Endothelial cell (in vitro differentiated cells): ENCODE measurements at regions not wholly inside any gene's neighbourhood (a gene's known extent, or its start where the extent isn't known, plus 50 kb on each side); places are given as distances from the start of the nearest gene placed in this dataset.

ENCODE experiments used
- DNase-seq: peaks from one replicate; pipeline ENCODE4 v3.0.0; 2021; ENCODE audit warnings: low spot score
- H3K27ac Mint-ChIP-seq: one replicate; pipeline ENCODE4 v1.8.0; 2021; ENCODE audit warnings: mixed read lengths, inconsistent platforms; ENCODE audit not compliant: unreplicated experiment
- H3K27me3 Mint-ChIP-seq: one replicate; pipeline ENCODE4 v1.8.0; 2021; ENCODE audit warnings: mild to moderate bottlenecking, moderate library complexity, mixed read lengths, inconsistent platforms; ENCODE audit not compliant: unreplicated experiment
- H3K36me3 Mint-ChIP-seq: one replicate; pipeline ENCODE4 v1.8.0; 2021; ENCODE audit warnings: mild to moderate bottlenecking, low read depth, mixed read lengths, inconsistent platforms; ENCODE audit not compliant: unreplicated experiment
- H3K4me1 Mint-ChIP-seq: one replicate; pipeline ENCODE4 v1.8.0; 2021; ENCODE audit warnings: mild to moderate bottlenecking, mixed read lengths, inconsistent platforms; ENCODE audit not compliant: unreplicated experiment
- H3K4me3 Mint-ChIP-seq: one replicate; pipeline ENCODE4 v1.8.0; 2021; ENCODE audit warnings: mild to moderate bottlenecking, mixed read lengths, inconsistent platforms; ENCODE audit not compliant: unreplicated experiment
- H3K9me3 Mint-ChIP-seq: one replicate; pipeline ENCODE4 v1.8.0; 2021; ENCODE audit warnings: mixed read lengths, inconsistent platforms; ENCODE audit not compliant: unreplicated experiment
- CTCF ChIP-seq: fragments of 200-600 bp; sonication (generic); IDR thresholded peaks from one replicate; pipeline ENCODE4 v1.5.0; 2021; ENCODE audit warnings: antibody characterized with exemption; ENCODE audit not compliant: unreplicated experiment

GRCh38 chr2:4965556-4966320 is 726.4 kb upstream of the SOX11 start:
- Mint-ChIP-seq H3K9me3 (no peaks in the 10 kb centered on the region), H3K4me3 (no peak overlapping the region), H3K27ac (no peak overlapping the region), H3K27me3 (peaks cover 2% of the 10 kb centered on the region), H3K36me3 (no peaks in the 10 kb centered on the region), H3K4me1 (no peaks in the 10 kb centered on the region)
- no peak for DNase-seq
- TF ChIP-seq CTCF, result no peak

GRCh38 chr2:4967206-4967605 is 725.0 kb upstream of the SOX11 start:
- no peaks in the 10 kb centered on the region for H3K9me3 Mint-ChIP-seq
- TF ChIP-seq CTCF, result no peak
- DNase-seq, result no peak
- H3K4me1 Mint-ChIP-seq, result no peaks in the 10 kb centered on the region
- H3K4me3 Mint-ChIP-seq, result no peak overlapping the region
- H3K36me3 Mint-ChIP-seq, result no peaks in the 10 kb centered on the region
- H3K27me3 Mint-ChIP-seq, result peaks cover 2% of the 10 kb centered on the region
- H3K27ac Mint-ChIP-seq, result no peak overlapping the region

- Mint-ChIP-seq H3K36me3 (no peaks in the 10 kb centered on the region), H3K9me3 (no peaks in the 10 kb centered on the region), H3K4me3 (no peak overlapping the region), H3K27ac (no peak overlapping the region), H3K27me3 (peaks cover 2% of the 10 kb centered on the region), H3K4me1 (no peaks in the 10 kb centered on the region)
- no peak for TF ChIP-seq CTCF
- DNase-seq, result no peak
Observed at GRCh38 chr2:4972472-4972871, 719.7 kb upstream of the SOX11 start.

- TF ChIP-seq CTCF, result no peak
- Mint-ChIP-seq H3K9me3 (no peaks in the 10 kb centered on the region), H3K27ac (no peak overlapping the region), H3K27me3 (peaks cover 2% of the 10 kb centered on the region), H3K4me3 (no peak overlapping the region), H3K4me1 (no peaks in the 10 kb centered on the region), H3K36me3 (no peaks in the 10 kb centered on the region)
- no peak for DNase-seq
Observed at GRCh38 chr2:4973354-4973753, 718.8 kb upstream of the SOX11 start.

GRCh38 chr2:4973973-4974372 is 718.2 kb upstream of the SOX11 start:
- DNase-seq, result no peak
- Mint-ChIP-seq H3K9me3 (no peaks in the 10 kb centered on the region), H3K4me1 (no peaks in the 10 kb centered on the region), H3K36me3 (no peaks in the 10 kb centered on the region), H3K4me3 (no peak overlapping the region), H3K27me3 (peaks cover 2% of the 10 kb centered on the region), H3K27ac (no peak overlapping the region)
- TF ChIP-seq CTCF, result no peak
